ENCODE measurements at regions not wholly inside any gene's neighbourhood (a gene's known extent, or its start where the extent isn't known, plus 50 kb on each side); places are given as distances from the start of the nearest gene placed in this dataset.

DNA sequence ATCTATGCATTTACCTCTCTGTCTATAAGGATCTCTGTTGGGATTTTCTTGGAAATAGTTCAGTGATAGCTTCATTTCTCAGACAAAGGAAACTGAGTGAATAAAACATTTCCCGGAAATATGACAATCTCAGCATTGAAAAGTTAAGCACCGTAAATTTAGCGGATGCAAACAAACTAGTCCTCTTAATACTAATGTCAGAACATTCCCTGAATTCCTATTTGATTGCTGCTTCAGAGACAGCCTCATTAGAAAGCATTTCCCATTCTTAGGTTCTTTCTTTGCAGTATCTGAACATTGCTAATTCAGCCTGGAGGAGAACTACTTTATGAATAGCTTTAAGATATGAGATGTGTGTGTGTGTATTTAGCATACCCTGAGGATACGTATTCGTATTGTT, 101.3 kb downstream of the NR2F2 start:
- no peak for DNase-seq (ENCODE audit: low spot score in 2 of 2)
- ATAC-seq, result no peak
- Mint-ChIP-seq H3K36me3 (no peaks in the 10 kb centered on the region), H3K4me1 (no peaks in the 10 kb centered on the region), H3K27ac (no peak overlapping the region), H3K4me3 (no peak overlapping the region), H3K9me3 (no peaks in the 10 kb centered on the region)

DNA sequence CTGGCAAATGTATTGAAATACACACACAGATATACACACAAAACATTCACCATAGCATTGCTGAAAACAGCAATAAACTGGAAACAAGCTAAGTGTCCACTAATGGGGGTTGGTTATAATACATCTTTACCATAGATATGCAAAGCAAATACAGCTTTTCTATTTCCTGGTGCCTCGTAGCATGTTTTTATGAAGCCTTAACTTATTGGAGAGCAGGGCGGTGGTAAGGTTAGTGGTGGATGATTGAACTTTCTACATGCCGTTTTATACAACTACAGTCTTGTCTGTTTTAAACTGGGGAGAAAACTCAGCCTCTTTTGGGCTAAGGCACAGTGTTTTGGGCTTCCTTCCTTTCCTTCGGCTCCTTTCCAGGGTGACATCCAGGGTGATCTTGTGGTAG, 104.5 kb downstream of the NR2F2 start:
- no peak for DNase-seq (ENCODE audit: low spot score in 2 of 2)
- no peaks in the 10 kb centered on the region for H3K36me3 Mint-ChIP-seq
- ATAC-seq, result no peak
- H3K27ac Mint-ChIP-seq, result no peak overlapping the region
- no peak overlapping the region for H3K4me3 Mint-ChIP-seq
- H3K9me3 Mint-ChIP-seq, result no peaks in the 10 kb centered on the region
- no peaks in the 10 kb centered on the region for H3K4me1 Mint-ChIP-seq

- ATAC-seq (no peak), DNase-seq (ENCODE audit: low spot score in 2 of 2) (no peak)
- Mint-ChIP-seq H3K4me1 (no peaks in the 10 kb centered on the region), H3K36me3 (no peaks in the 10 kb centered on the region), H3K9me3 (no peaks in the 10 kb centered on the region), H3K27ac (no peak overlapping the region), H3K4me3 (no peak overlapping the region)
These were observed 105.3 kb downstream of the NR2F2 start for GRCh38 chr15:96435841-96436240.

GRCh38 chr15:96440978-96441377, 110.5 kb downstream of the NR2F2 start:
- Mint-ChIP-seq H3K36me3 (no peaks in the 10 kb centered on the region), H3K4me1 (no peaks in the 10 kb centered on the region), H3K27ac (no peak overlapping the region), H3K4me3 (no peak overlapping the region), H3K9me3 (no peaks in the 10 kb centered on the region)
- DNase-seq (ENCODE audit: low spot score in 2 of 2), result no peak
- no peak for ATAC-seq

GRCh38 chr15:96442076-96442475, 111.6 kb downstream of the NR2F2 start:
- no peak for DNase-seq (ENCODE audit: low spot score in 2 of 2)
- Mint-ChIP-seq H3K9me3 (no peaks in the 10 kb centered on the region), H3K36me3 (no peaks in the 10 kb centered on the region), H3K4me1 (no peaks in the 10 kb centered on the region), H3K27ac (no peak overlapping the region), H3K4me3 (no peak overlapping the region)
- no peak for ATAC-seq

DNA sequence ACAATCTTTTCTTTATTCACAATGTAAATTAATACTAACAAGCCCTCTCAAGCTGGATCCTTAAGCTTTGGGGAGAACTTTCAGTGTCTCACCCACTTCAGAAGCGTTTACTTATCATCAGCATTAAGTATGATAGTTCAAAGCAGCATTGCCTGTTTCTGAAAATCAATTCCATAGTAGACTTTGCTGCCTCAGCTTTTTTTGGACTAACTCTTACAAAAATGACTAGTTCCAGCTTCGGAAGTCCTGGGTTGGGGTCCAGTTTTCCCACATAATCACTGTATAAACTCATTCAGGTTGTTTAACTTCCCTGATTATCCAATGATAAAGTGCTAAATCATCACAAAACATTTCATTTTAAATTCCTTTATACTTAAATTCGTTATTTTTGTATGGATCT, 114.4 kb downstream of the NR2F2 start:
- ATAC-seq, result no peak
- no peak for DNase-seq (ENCODE audit: low spot score in 2 of 2)
- Mint-ChIP-seq H3K36me3 (no peaks in the 10 kb centered on the region), H3K4me1 (no peaks in the 10 kb centered on the region), H3K9me3 (peaks cover 7% of the 10 kb centered on the region), H3K4me3 (no peak overlapping the region), H3K27ac (no peak overlapping the region)

DNA sequence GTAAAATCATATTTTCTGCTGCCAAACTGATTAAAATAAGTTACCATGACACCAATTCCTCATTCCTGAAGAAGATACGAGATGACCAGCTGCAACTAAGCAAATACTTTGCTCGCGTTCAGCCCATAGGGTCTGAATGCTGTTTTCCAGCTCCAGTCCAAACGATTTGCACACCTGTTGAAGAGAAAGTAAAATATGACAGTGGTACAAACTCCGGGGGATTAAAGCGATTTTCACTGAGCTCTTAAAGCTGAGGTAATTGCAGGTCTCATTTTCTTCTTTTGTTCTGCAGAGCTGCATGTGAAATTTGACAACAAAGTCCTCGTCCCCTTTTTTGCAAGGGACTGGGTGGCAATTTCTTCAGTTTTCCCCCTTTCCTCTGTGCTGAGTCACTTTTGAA, 118.4 kb downstream of the NR2F2 start:
- peaks cover 9% of the 10 kb centered on the region for H3K9me3 Mint-ChIP-seq
- H3K4me1 Mint-ChIP-seq, result no peaks in the 10 kb centered on the region
- DNase-seq (ENCODE audit: low spot score in 2 of 2), result no peak
- H3K36me3 Mint-ChIP-seq, result no peaks in the 10 kb centered on the region
- no peak overlapping the region for H3K4me3 Mint-ChIP-seq
- no peak for ATAC-seq
- H3K27ac Mint-ChIP-seq, result no peak overlapping the region

DNA sequence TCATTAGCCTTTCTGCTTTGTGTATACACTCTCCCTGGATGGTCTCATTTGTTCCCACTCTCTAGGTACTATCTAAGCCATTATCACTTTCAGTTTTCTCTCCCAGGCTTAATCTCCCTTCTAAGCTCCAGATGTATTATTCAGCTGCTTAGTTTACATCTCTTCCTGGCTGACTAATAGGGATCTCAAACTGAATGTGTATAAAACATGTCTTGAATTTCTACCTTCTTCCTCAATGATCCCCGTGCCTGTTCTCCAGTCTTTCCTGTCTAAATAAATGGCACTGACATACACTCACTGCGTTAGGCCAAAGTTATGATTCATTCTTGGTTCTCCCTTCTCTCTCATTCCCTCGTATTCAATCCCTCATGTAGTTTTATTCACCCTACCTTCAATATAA, 127.3 kb downstream of the NR2F2 start:
- H3K27ac Mint-ChIP-seq, result no peak overlapping the region
- H3K4me1 Mint-ChIP-seq, result no peaks in the 10 kb centered on the region
- no peaks in the 10 kb centered on the region for H3K9me3 Mint-ChIP-seq
- DNase-seq (ENCODE audit: low spot score in 2 of 2), result no peak
- no peak for ATAC-seq
- H3K4me3 Mint-ChIP-seq, result no peak overlapping the region
- H3K36me3 Mint-ChIP-seq, result no peaks in the 10 kb centered on the region

DNA sequence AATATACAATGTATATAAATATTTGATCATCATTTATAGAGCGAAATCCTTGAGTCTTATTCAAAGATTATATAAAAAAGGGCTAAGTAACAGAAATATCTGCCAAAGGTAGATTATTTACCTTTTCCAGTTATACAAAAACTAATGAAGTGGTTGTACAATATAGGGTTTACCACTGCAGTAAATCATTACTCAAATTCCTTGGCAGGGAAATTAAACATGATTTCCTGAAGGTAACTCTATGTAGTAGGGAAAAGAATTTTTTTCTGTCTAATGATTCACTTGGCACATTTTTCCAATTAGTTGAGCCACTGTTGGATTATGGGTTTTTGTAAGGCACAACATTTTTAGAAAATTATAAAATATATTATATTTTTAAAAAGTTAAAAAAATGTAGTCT, 129.6 kb downstream of the NR2F2 start:
- Mint-ChIP-seq H3K27ac (no peak overlapping the region), H3K4me1 (no peaks in the 10 kb centered on the region), H3K4me3 (no peak overlapping the region), H3K9me3 (peaks cover under 1% of the 10 kb centered on the region), H3K36me3 (no peaks in the 10 kb centered on the region)
- DNase-seq (ENCODE audit: low spot score in 2 of 2), result no peak
- ATAC-seq, result no peak

- peaks cover 3% of the 10 kb centered on the region for H3K9me3 Mint-ChIP-seq
- no peak for ATAC-seq
- H3K4me3 Mint-ChIP-seq, result no peak overlapping the region
These were observed 132.6 kb downstream of the NR2F2 start for GRCh38 chr15:96462768-96463750.

GRCh38 chr15:96466389-96466947, 136.0 kb downstream of the NR2F2 start:
- Mint-ChIP-seq H3K9me3 (peaks cover 6% of the 10 kb centered on the region), H3K4me3 (no peak overlapping the region), H3K4me1 (no peaks in the 10 kb centered on the region), H3K27ac (no peak overlapping the region), H3K36me3 (no peaks in the 10 kb centered on the region)
- ATAC-seq, result no peak
- no peak for DNase-seq (ENCODE audit: low spot score in 2 of 2)

More at GRCh38 chr15:96462768-96463750, 132.6 kb downstream of the NR2F2 start:
- DNase-seq (ENCODE audit: low spot score in 2 of 2), result no peak
- H3K36me3 Mint-ChIP-seq, result no peaks in the 10 kb centered on the region
- H3K27ac Mint-ChIP-seq, result no peak overlapping the region
- no peaks in the 10 kb centered on the region for H3K4me1 Mint-ChIP-seq

DNA sequence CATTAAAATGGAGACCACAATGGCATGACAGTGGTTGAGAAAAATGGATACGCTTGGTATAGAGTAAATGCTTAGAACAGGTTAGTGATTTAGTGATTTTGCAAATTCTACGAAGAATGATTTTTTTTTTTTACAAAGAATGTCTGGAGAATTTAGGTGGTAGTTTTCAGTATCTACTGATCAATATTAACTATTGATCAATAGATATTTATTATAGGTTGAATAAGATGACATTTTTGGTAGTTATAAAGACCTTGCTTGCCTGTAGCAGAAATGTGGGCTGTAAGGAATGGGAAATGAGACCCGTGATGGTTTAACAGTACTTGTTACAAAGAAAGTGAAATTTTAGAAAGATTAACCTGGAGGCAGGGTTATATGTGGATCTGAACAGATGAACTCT, 137.5 kb downstream of the NR2F2 start:
- Mint-ChIP-seq H3K4me1 (no peaks in the 10 kb centered on the region), H3K27ac (no peak overlapping the region), H3K4me3 (no peak overlapping the region), H3K9me3 (peaks cover 10% of the 10 kb centered on the region), H3K36me3 (no peaks in the 10 kb centered on the region)
- no peak for ATAC-seq
- no peak for DNase-seq (ENCODE audit: low spot score in 2 of 2)

DNA sequence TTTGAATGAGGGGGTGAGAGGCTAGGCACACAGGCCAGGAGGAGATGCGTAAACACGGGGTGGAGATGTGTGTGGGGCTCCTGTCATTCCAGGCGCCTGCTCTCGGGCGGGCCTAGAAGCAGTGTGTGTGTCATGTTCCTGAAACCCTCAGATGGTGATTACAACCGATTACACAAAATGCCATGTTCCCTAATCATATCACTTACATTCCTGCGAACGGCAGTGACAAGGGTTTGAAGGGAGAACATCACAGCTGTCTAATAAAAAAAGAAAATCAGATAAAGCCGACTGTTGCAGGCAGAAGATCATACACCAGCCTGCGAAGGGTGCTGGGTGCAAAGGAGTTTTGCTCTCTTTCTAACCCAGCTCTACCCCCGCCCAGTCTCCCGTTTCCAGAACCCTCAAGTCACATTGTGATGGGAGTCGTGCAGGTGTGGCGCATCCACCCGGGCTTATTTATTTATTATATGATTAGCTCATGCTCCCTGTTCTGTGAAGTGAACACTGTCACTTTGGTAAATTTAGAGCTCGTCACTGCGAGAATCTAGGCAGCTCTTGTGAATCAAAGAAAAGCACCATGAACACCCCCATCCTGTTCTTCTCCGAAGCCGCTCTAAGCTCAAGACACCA, 140.3 kb downstream of the NR2F2 start:
- H3K4me1 Mint-ChIP-seq, result no peaks in the 10 kb centered on the region
- peaks cover 7% of the 10 kb centered on the region for H3K9me3 Mint-ChIP-seq
- DNase-seq (ENCODE audit: low spot score in 2 of 2), result no peak
- H3K27ac Mint-ChIP-seq, result no peak overlapping the region
- no peak for ATAC-seq
- H3K4me3 Mint-ChIP-seq, result no peak overlapping the region
- H3K36me3 Mint-ChIP-seq, result no peaks in the 10 kb centered on the region

- DNase-seq (ENCODE audit: low spot score in 2 of 2), result no peak
- H3K4me1 Mint-ChIP-seq, result no peaks in the 10 kb centered on the region
- no peak overlapping the region for H3K27ac Mint-ChIP-seq
- peaks cover 7% of the 10 kb centered on the region for H3K9me3 Mint-ChIP-seq
- ATAC-seq, result no peak
- H3K36me3 Mint-ChIP-seq, result no peaks in the 10 kb centered on the region
- no peak overlapping the region for H3K4me3 Mint-ChIP-seq
These were observed 142.2 kb downstream of the NR2F2 start for GRCh38 chr15:96472681-96473080.

DNA sequence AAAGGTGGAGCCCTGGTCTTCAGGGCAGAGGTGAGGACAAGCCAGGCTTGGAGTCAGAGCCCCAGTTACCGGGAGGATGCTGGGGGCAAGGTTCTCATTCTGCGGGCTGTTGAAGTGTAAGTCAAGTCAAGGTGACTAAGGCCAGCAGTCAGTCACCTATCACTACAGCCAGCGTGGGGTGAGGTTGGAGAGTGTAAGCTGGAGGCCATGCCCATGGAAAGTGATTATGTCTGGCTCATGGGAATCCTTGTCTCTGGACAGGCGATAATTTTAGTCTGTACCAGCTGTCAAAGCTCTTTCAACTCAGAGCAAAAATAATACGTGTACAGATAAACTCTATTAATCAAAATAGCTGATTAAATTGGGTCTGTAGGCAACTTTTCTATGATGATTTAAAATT, 143.1 kb downstream of the NR2F2 start:
- H3K9me3 Mint-ChIP-seq, result peaks cover 7% of the 10 kb centered on the region
- no peak for ATAC-seq
- H3K4me1 Mint-ChIP-seq, result no peaks in the 10 kb centered on the region
- DNase-seq (ENCODE audit: low spot score in 2 of 2), result no peak
- H3K36me3 Mint-ChIP-seq, result no peaks in the 10 kb centered on the region
- no peak overlapping the region for H3K4me3 Mint-ChIP-seq
- H3K27ac Mint-ChIP-seq, result no peak overlapping the region

GRCh38 chr15:96474231-96474664, 143.7 kb downstream of the NR2F2 start:
- Mint-ChIP-seq H3K9me3 (peaks cover 7% of the 10 kb centered on the region), H3K36me3 (no peaks in the 10 kb centered on the region), H3K27ac (no peak overlapping the region), H3K4me3 (no peak overlapping the region), H3K4me1 (no peaks in the 10 kb centered on the region)
- ATAC-seq (no peak), DNase-seq (ENCODE audit: low spot score in 2 of 2) (no peak)

Data from stimulated activated effector memory CD8-positive, alpha-beta T cell treated with anti-CD3 and anti-CD28 coated beads, Interleukin-12 subunit alpha, Interleukin-12 subunit beta, amount 100 ng/mL, for 72 hours (primary cell).